Upper lobe of left lung (tissue), 4 donors: ENCODE measurements at regions not wholly inside any gene's neighbourhood (a gene's known extent, or its start where the extent isn't known, plus 50 kb on each side); places are given as distances from the start of the nearest gene placed in this dataset.

Source experiments
- EP300 ChIP-seq, 4 donors: sonication (generic); formaldehyde crosslinking; IDR thresholded peaks; one replicate each; pipeline ENCODE4 v1.5.1; 2017; ENCODE audit warnings: antibody characterized with exemption in 4 of 4, control low read depth in 2 of 4
- POLR2A ChIP-seq, 4 donors: fragments of 450-650 bp; IDR thresholded peaks; one replicate each; pipeline ENCODE4 v1.5.1; 2016 to 2017; ENCODE audit warnings: antibody characterized with exemption in 4 of 4, mild to moderate bottlenecking in 2 of 4
- POLR2AphosphoS5 ChIP-seq, 2 donors: sonication (generic); formaldehyde crosslinking; IDR thresholded peaks; one replicate each; pipeline ENCODE4 v1.5.1; 2017; ENCODE audit warnings: antibody characterized with exemption in 2 of 2
- TF ChIP-seq, protein P1 (sequence below), 6 experiments: fragments of 450-650 bp in 4 of 6; fragments of 200-600 bp in 2 of 6; sonication (generic) in 2 of 6; IDR thresholded peaks; one replicate each; pipeline ENCODE4 v1.5.1; 2016 to 2019; ENCODE audit warnings: antibody characterized with exemption in 6 of 6

DNA sequence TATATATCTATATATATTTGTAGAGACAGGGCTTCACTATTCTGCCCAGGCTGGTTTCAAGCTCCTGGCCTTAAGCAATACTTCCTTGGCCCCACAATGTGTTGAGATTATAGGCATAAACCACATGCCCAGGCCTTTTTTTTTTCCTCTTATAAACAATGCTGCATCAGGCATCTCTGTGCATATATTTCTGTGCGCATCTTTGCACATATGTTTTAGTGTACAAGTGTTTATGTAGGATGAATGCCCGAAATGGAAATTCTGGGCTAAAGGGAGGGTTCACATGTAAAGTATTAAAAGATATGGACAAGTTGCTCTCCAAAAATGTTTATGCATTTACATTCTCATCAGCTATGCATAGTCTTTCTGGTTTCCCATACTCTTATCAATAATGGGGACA, 183.2 kb upstream of the SPRED2 start:
- TF ChIP-seq, protein P1, sequence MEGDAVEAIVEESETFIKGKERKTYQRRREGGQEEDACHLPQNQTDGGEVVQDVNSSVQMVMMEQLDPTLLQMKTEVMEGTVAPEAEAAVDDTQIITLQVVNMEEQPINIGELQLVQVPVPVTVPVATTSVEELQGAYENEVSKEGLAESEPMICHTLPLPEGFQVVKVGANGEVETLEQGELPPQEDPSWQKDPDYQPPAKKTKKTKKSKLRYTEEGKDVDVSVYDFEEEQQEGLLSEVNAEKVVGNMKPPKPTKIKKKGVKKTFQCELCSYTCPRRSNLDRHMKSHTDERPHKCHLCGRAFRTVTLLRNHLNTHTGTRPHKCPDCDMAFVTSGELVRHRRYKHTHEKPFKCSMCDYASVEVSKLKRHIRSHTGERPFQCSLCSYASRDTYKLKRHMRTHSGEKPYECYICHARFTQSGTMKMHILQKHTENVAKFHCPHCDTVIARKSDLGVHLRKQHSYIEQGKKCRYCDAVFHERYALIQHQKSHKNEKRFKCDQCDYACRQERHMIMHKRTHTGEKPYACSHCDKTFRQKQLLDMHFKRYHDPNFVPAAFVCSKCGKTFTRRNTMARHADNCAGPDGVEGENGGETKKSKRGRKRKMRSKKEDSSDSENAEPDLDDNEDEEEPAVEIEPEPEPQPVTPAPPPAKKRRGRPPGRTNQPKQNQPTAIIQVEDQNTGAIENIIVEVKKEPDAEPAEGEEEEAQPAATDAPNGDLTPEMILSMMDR (IDR thresholded peaks at IDR 0.05), result no peak
- TF ChIP-seq POLR2AphosphoS5 (IDR thresholded peaks at IDR 0.05) (no peak), EP300 (IDR thresholded peaks at IDR 0.05) (no peak), POLR2A (IDR thresholded peaks at IDR 0.05) (no peak)
